Astrocyte (in vitro differentiated cells and primary cell): ENCODE measurements at regions not wholly inside any gene's neighbourhood (a gene's known extent, or its start where the extent isn't known, plus 50 kb on each side); places are given as distances from the start of the nearest gene placed in this dataset.
A peak's percentile ranks its signal among the peaks of the same experiment; 100 is the strongest.

ENCODE experiments used
- DNase-seq: peaks from one replicate; pipeline ENCODE4 v3.0.0-alpha.2; 2010; ENCODE audit warnings: low read depth
- FAIRE-seq: peaks from 2 replicates; lab custom pipeline; 2011; peaks lifted over from hg19 to GRCh38; lab: Jason Lieb, UNC
- H2AFZ ChIP-seq: 2 replicates; pipeline ENCODE4 v1.6.0; 2012; ENCODE audit warnings: low read depth, low read length, inconsistent platforms
- H3K27ac ChIP-seq: 2 replicates; pipeline ENCODE4 v1.5.1; 2011; ENCODE audit warnings: low read depth, low read length, inconsistent platforms
- H3K27me3 ChIP-seq: 2 replicates; pipeline ENCODE4 v1.6.0; 2011; ENCODE audit warnings: low read length, inconsistent platforms; ENCODE audit not compliant: insufficient read depth
- H3K36me3 ChIP-seq: 2 replicates; pipeline ENCODE4 v1.5.1; 2011; ENCODE audit warnings: low read length, inconsistent platforms; ENCODE audit not compliant: insufficient read depth
- H3K4me1 ChIP-seq: 2 replicates; pipeline ENCODE4 v1.5.1; 2011; ENCODE audit warnings: low read length, inconsistent platforms; ENCODE audit not compliant: insufficient read depth
- H3K4me2 ChIP-seq: 2 replicates; pipeline ENCODE4 v1.6.0; 2012; ENCODE audit warnings: low read length, inconsistent platforms
- H3K4me3 ChIP-seq: 2 replicates; pipeline ENCODE4 v1.5.1; 2011; ENCODE audit warnings: low read depth, mild to moderate bottlenecking, low read length, inconsistent platforms; ENCODE audit not compliant: insufficient read depth
- H3K79me2 ChIP-seq: 2 replicates; pipeline ENCODE4 v1.6.0; 2012; ENCODE audit warnings: mild to moderate bottlenecking, low read length, inconsistent platforms; ENCODE audit not compliant: insufficient read depth
- H3K9ac ChIP-seq: 2 replicates; pipeline ENCODE4 v1.6.0; 2012; ENCODE audit warnings: mild to moderate bottlenecking, low read length, inconsistent platforms
- H3K9me3 ChIP-seq: 2 replicates; pipeline ENCODE4 v1.5.1; 2012; ENCODE audit warnings: low read depth, mild to moderate bottlenecking, low read length, inconsistent platforms; ENCODE audit not compliant: insufficient read depth
- H4K20me1 ChIP-seq: 2 replicates; pipeline ENCODE4 v1.6.0; 2012; ENCODE audit warnings: low read length, inconsistent platforms; ENCODE audit not compliant: insufficient read depth
- H3K27ac Mint-ChIP-seq: one replicate; pipeline ENCODE4 v1.8.0; 2021; ENCODE audit warnings: mild to moderate bottlenecking, mixed read lengths; ENCODE audit not compliant: unreplicated experiment
- H3K27me3 Mint-ChIP-seq: one replicate; pipeline ENCODE4 v1.8.0; 2021; ENCODE audit warnings: low read depth, mixed read lengths; ENCODE audit not compliant: unreplicated experiment
- H3K36me3 Mint-ChIP-seq: one replicate; pipeline ENCODE4 v1.8.0; 2021; ENCODE audit warnings: low read depth, mixed read lengths; ENCODE audit not compliant: unreplicated experiment
- H3K4me1 Mint-ChIP-seq: one replicate; pipeline ENCODE4 v1.8.0; 2021; ENCODE audit warnings: low read depth, mixed read lengths; ENCODE audit not compliant: unreplicated experiment
- H3K4me3 Mint-ChIP-seq: one replicate; pipeline ENCODE4 v1.8.0; 2021; ENCODE audit warnings: mild to moderate bottlenecking, moderate library complexity, mixed read lengths; ENCODE audit not compliant: unreplicated experiment
- H3K9me3 Mint-ChIP-seq: one replicate; pipeline ENCODE4 v1.8.0; 2021; ENCODE audit warnings: mild to moderate bottlenecking, mixed read lengths; ENCODE audit not compliant: unreplicated experiment
- CTCF ChIP-seq: IDR thresholded peaks from 2 replicates; pipeline ENCODE4 v1.5.1; 2011; ENCODE audit warnings: low read depth, mild to moderate bottlenecking, inconsistent platforms, low read length, moderate library complexity; ENCODE audit not compliant: insufficient read depth
- EZH2 ChIP-seq: IDR thresholded peaks from 2 replicates; pipeline ENCODE4 v1.6.1; 2012; ENCODE audit warnings: mild to moderate bottlenecking, low read length, inconsistent platforms; ENCODE audit not compliant: insufficient read depth

GRCh38 chr4:19736968-19737756 lies 514.5 kb upstream of the SLIT2 start:
- DNase-seq (peak; percentile 6), FAIRE-seq (no peak)
- no peaks in the 10 kb centered on the region for H3K36me3 Mint-ChIP-seq
- Histone ChIP-seq H4K20me1 (no peaks in the 10 kb centered on the region), H3K9ac (no peak overlapping the region), H2AFZ (no peak overlapping the region), H3K27ac (no peak overlapping the region), H3K79me2 (no peaks in the 10 kb centered on the region), H3K4me2 (no peak overlapping the region), H3K9me3 (no peaks in the 10 kb centered on the region), H3K27me3 (no peaks in the 10 kb centered on the region), H3K4me3 (no peak overlapping the region), H3K4me1 (peaks cover 9% of the 10 kb centered on the region), H3K36me3 (no peaks in the 10 kb centered on the region)
- no peaks in the 10 kb centered on the region for H3K27me3 Mint-ChIP-seq
- no peak overlapping the region for H3K4me3 Mint-ChIP-seq
- TF ChIP-seq CTCF (no peak), EZH2 (no peak)
- H3K9me3 Mint-ChIP-seq, result peaks cover 2% of the 10 kb centered on the region
- H3K27ac Mint-ChIP-seq, result no peak overlapping the region
- peaks cover 25% of the 10 kb centered on the region for H3K4me1 Mint-ChIP-seq

GRCh38 chr4:19735012-19735411 lies 516.7 kb upstream of the SLIT2 start:
- no peak overlapping the region for H2AFZ ChIP-seq
- H3K4me1 Mint-ChIP-seq, result peaks cover 26% of the 10 kb centered on the region
- no peak for TF ChIP-seq CTCF
- H3K27ac Mint-ChIP-seq, result no peak overlapping the region
- H4K20me1 ChIP-seq, result no peaks in the 10 kb centered on the region
- no peaks in the 10 kb centered on the region for H3K27me3 ChIP-seq
- no peak overlapping the region for H3K4me3 ChIP-seq
- H3K4me2 ChIP-seq, result no peak overlapping the region
- DNase-seq (no peak), FAIRE-seq (no peak)
- no peak overlapping the region for H3K9ac ChIP-seq
- no peaks in the 10 kb centered on the region for H3K27me3 Mint-ChIP-seq
- H3K27ac ChIP-seq, result no peak overlapping the region
- no peaks in the 10 kb centered on the region for H3K36me3 ChIP-seq
- H3K4me3 Mint-ChIP-seq, result no peak overlapping the region
- no peaks in the 10 kb centered on the region for H3K79me2 ChIP-seq
- H3K4me1 ChIP-seq, result peaks cover 10% of the 10 kb centered on the region
- no peaks in the 10 kb centered on the region for H3K36me3 Mint-ChIP-seq
- H3K9me3 ChIP-seq, result no peaks in the 10 kb centered on the region
- peaks cover 2% of the 10 kb centered on the region for H3K9me3 Mint-ChIP-seq
